T47D (cell line): ENCODE measurements at regions not wholly inside any gene's neighbourhood (a gene's known extent, or its start where the extent isn't known, plus 50 kb on each side); places are given as distances from the start of the nearest gene placed in this dataset.

Experiments used
- DNase-seq, 2 experiments: peaks; one replicate each; pipeline versions ENCODE4 v3.0.0 to v3.0.0-alpha.2; 2011 to 2012; ENCODE audit warnings: low read depth in 1 of 2, low spot score in 1 of 2
- JUND ChIP-seq: IDR thresholded peaks from 2 replicates; pipeline ENCODE4 v1.6.1; 2012; ENCODE audit warnings: low read depth
- in situ Hi-C: cut with HindIII; loops from 2 replicates; pipeline ENCODE4 v1.10.0; 2016; ENCODE audit warnings: low sequenced_read_pairs, low pct_unique_long_range_greater_than_20kb

DNA sequence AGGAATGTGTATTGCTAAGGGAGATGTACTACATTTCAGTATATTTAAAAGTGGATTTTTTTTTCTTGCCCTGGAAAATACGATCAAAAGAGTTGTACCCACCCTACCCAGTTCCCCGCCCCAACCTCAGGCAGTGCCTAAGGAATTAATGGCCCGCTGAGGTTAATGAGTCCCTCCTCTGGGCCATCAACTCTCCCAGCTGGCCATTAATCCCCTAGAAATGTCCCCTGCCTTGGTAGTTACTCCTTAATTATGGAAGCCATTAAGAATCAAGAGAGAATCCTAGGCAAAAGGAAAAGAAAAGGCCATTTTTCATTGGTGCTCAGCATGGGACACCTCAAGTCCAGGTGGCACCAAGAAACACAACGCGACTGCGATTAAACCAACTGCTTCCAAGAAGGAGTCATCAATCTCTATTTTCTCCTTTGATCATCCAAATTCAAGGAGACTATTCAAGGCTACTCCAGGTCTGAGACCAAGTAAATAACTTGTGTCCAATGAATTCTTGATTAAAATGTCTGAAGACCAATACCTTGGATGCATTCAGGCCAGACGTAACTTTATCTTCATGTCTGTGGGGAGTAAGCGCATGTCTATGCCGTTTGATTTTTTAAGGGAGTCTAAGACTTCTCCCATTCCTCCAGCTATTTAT lies 1962.2 kb upstream of the WWC1 start:
- no peak for DNase-seq
- in situ Hi-C loops, result no loop called here
- TF ChIP-seq JUND, result no peak

DNA sequence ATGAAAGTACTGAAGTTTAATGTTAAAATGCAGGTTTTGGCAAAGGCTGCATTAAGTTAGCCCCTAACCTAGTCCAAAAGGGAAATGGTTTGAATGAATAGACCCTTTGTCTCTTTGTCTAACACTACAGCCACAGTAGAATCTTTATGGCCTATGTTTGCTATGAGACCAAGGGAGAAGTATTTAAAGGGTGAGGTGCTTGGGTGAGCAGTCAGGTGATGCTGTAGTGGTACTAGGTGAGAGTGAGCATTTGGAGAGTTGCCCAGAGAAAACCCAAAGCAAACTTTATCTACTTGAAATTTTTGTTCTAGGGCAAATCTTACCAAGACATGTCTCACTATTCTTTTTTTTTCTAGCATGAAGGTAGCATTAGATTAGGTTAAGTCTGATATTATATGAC lies 1961.4 kb upstream of the WWC1 start:
- no peak for DNase-seq
- no peak for TF ChIP-seq JUND
- in situ Hi-C loops, result no loop called here

DNA sequence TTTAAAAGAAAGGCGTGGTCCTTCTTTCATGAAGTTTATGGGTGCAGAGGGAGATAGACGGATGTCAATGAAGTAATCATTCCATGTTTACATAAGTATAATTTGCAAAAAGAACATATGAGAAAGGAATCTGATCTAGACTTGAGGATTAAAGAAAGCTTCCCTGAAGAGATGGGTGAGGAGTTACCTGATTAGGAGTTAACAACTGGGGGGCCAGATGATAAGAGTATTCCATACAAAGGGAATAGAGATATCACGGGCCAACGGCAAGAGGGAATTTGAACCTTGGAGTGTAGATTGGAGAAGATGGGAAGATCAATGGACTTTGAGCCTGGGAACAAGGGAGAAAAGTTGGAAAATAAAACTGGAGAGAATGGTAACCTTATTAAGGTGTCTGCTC lies 1959.9 kb upstream of the WWC1 start:
- in situ Hi-C loops, result no loop called here
- no peak for TF ChIP-seq JUND
- no peak for DNase-seq

DNA sequence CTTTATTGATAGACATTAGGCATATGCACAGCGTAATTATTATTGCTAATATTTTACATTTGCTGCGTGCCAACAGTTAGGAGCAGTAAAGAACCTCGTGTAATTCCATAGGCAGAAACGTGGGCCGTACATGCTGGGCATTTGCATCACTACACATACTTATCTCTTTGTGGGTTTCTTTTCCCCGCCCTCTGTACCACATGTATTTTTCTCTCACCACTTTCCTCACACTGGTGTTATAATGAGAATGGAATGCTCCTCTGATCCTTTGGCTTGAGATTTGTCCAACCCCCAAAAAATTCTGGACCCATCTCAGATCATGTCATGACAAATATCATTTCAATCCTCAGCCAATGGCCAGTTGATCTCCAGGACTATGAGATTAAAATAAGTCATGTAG lies 1952.6 kb upstream of the WWC1 start:
- TF ChIP-seq JUND, result no peak
- no peak for DNase-seq
- in situ Hi-C loops, result no loop called here

DNA sequence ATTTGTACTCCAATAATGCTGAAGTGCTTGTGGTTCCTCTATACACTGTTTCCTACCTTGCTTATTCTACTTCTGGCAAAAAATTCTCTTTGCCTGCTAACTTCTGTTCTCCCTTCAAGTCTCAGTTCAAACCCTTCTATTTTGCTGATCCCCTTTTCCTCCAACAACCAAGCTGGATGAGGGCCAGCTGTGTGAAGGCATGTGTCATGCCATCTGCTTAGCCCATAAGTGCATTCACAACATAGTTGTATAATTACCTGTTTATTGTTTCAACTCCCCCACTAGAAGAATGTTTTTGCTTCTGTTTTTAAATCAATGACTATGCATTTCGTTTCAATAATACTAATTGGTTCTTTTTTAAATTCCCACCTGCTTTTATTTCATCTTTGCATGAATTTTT lies 1951.4 kb upstream of the WWC1 start:
- no peak for DNase-seq
- in situ Hi-C loops, result no loop called here
- no peak for TF ChIP-seq JUND

DNA sequence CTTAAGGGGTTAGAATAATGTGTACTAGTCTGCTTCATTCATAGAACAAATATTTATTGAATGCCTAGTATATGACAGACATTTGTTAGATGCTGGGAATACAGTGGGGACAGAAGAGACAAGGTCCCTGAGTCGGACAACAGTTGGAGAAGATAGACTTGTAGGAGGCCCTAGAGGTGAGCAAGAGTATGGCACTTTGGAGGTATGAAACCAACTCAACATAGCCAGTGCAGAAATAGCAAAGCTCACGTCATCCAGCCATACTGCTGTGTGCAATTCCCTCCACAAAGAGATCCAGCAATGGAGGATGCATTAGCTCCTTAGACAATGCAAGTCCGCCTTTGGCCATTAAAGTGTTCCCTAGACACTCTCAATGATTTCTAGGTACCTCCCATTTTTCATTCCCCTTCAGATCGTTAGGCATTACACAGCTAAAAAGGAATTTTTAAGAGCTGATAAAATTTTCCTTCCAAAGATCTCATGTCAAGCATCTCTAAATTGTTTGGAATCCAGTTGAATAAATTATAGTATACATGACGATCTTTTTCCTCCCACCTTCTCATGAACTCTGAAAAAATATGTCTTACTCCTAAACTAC lies 1949.6 kb upstream of the WWC1 start:
- no peak for TF ChIP-seq JUND
- peak in 1 of 2 experiments; percentile 48 for DNase-seq
- in situ Hi-C loops, result no loop called here

DNA sequence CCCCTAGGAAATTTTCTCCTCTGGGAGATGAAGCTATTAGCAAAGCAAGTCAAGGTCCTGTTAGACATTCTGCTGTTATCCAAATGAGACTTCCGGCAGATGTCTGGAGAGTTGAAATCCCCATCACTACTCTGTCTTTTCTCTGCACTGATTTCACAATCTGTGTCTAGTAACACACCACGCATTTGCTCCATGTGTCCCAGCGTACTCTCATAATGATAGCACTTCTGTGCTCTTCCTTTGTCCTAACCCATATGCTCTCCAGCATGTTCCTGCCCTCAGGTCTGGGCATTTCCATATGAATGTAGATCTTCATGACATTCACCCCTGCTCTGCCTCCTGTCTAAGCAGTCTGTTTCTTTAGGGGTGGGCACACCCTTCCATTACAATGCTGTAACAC lies 1949.0 kb upstream of the WWC1 start:
- no peak for DNase-seq
- TF ChIP-seq JUND, result no peak
- in situ Hi-C loops, result no loop called here

DNA sequence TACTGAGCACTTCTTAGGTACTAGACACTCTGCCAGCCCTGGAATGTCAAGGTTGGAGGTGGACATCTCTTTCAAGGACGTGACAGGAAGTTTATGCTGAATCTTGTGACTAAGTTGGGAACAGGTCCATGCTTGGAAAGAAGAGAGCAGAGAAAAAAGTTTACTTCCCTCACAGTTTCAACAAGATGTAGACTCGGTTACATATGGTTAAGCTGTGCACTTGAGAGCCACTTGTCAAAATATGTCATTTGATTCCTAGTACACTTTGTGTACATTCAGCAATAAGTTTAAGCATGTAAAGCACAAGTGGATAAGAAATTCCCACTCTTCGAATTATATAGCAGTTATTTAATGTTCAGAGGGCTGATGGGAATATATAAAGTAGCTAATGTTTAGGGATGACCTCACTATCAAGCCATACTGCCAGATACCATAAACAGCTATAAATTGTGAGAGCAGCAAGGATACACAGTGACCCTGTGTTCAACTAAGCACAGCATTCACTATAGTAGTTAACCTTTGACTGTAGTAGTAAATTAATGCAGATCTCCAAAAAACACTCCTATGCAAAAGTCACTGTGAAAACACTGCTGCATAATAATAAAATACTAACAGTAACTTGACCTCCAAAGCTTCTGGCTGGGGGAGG lies 1944.6 kb upstream of the WWC1 start:
- DNase-seq, result no peak
- no peak for TF ChIP-seq JUND
- in situ Hi-C loops, result no loop called here

DNA sequence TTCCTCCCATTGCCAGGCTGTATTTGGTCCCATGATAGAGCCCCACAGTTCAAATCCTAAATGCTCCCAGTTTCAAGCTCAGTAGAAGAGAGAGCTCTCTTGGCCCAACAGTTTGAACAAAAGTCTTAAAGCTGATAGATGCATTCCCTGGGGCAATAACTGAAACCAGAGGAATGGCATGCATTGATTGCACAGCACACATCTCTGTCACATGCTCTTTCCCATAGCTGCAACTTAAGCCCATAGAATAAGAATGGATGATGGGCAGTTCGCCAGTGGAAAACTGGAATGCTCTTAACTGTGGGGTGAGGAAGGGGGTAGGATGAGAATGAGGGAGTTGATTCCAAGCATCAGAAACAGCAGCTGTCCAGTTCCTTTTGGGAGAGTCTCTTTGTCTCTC lies 1942.4 kb upstream of the WWC1 start:
- TF ChIP-seq JUND, result no peak
- in situ Hi-C loops, result no loop called here
- DNase-seq, result no peak

DNA sequence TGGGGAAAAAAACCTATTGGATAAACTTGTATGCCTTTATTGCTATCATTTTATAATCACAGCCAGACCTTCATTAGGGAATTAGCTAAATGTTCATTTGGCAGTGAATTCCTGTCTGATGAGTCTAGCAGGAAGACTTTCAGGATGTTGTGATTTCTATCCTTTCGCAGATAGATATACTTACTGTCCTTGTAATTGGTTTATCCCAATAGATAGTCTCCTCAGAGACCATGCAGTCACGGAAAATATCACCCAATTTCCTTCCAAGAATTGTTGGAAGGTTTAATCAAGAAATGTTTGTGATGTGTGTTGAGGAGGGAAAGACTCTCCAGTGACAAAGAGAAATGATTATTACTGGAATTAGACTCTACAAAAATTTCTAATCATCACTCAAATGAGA lies 1937.9 kb upstream of the WWC1 start:
- in situ Hi-C loops, result no loop called here
- no peak for TF ChIP-seq JUND
- DNase-seq, result no peak

DNA sequence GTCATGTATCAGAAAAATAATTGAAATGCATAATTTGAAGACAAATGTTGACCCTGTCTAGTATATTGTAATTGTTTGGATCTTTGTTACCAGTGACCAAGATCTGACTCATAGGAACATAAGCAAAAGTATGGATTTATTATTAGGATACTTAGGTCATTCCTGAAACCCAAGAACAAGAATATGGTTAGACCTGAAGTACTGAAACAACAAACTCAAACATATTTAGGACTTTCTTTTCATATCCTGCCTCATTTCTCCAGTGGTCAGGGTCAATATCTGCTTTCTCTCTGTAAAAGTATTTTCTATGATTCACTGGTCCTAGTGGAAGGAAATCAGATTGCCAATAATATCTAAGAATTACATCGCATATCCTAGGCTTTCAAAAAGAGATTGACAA lies 1937.1 kb upstream of the WWC1 start:
- in situ Hi-C loops, result no loop called here
- DNase-seq, result no peak
- no peak for TF ChIP-seq JUND

DNA sequence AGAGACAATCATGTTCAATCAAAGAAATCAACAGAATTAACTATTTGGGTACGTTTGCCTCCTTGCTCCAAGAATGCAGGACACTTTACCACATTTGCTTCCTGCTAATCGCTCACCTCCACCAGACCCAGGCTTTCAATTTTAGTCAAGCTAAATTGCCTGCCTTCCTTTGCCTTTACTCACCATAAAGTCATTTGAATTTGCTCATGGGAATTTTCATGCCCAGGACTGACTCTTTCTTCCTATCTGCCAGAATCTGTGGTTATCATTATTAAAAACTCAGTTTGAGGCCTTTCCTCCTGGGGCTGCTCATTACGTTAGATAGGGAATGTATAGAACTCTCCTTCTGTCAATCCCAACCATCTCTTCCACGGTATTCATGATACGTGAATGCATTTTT lies 1935.3 kb upstream of the WWC1 start:
- no peak for DNase-seq
- TF ChIP-seq JUND, result no peak
- in situ Hi-C loops, result no loop called here

DNA sequence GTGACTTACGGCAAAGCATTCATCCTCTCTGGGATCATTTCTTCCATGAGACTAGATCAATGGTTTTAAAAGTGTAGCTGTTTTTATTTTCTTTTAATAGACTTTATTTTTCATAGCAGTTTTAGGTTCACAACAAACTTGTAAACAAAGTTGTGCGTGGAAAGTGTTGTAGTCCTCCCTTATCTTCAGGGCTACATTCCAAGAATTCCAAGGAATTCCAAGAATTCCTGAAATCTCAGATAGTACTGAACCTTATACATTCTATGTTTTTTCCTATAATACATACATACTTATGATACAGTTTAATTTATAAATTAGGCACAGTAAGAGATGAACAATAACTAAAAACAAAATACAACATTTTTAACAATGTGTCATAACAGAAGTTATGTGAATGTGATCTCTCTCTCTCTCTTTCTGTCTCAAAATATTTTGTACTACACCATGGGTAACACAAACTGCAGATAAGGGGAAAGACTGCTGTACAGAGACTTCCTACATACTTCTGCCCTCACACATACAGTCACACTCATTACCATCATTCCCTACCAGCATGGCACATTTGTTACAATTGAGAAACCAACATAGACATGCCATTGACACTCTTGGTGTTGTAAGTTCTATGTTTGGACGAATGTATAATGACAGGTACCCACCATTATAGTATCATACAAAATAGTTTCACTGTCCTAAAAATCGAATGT lies 1933.2 kb upstream of the WWC1 start:
- DNase-seq, result no peak
- no peak for TF ChIP-seq JUND
- in situ Hi-C loops, result no loop called here
